CD4-positive, alpha-beta T cell (primary cell): ENCODE measurements at regions not wholly inside any gene's neighbourhood (a gene's known extent, or its start where the extent isn't known, plus 50 kb on each side); places are given as distances from the start of the nearest gene placed in this dataset.

ENCODE experiments used
- ATAC-seq: fragments of 200-7000 bp; cut with Tn5 transposase; one replicate; pipeline ENCODE4 v1.10.0; 2022; ENCODE audit warnings: mild to moderate bottlenecking; ENCODE audit not compliant: poor library complexity
- CTCF ChIA-PET: fragments of 350-600 bp; sonication (Branson Sonifier 250); formaldehyde crosslinking; loops from one replicate; lab custom pipeline; 2021; ENCODE audit warnings: antibody characterized with exemption, inconsistent platforms; lab: Charles Lee
- POLR2A ChIA-PET: fragments of 350-600 bp; sonication (Branson Sonifier 250); formaldehyde crosslinking; loops from one replicate; lab custom pipeline; 2021; ENCODE audit warnings: antibody characterized with exemption, inconsistent platforms; lab: Charles Lee
- DNase-seq, 14 experiments: peaks; one replicate each; pipeline ENCODE4 v3.0.0-alpha.2; 2013 to 2020; ENCODE audit warnings: mixed read lengths in 2 of 14
- H3K27ac ChIP-seq, 2 donors: one replicate each; pipeline versions ENCODE4 v1.5.1 to v1.7.0; 2013; ENCODE audit warnings: low read length in 2 of 2, low read depth in 1 of 2, mild to moderate bottlenecking in 1 of 2
- H3K27me3 ChIP-seq, 2 experiments: 1 replicate in 1 of 2; 2 replicates in 1 of 2; pipeline versions ENCODE4 v1.6.1 to v1.7.0; 2013; ENCODE audit warnings: low read length in 2 of 2, control low read depth in 1 of 2, mild to moderate bottlenecking in 1 of 2, moderate library complexity in 1 of 2; ENCODE audit not compliant: insufficient read depth in 2 of 2, control insufficient read depth in 1 of 2
- H3K36me3 ChIP-seq: one replicate; pipeline ENCODE4 v1.6.1; 2013; ENCODE audit warnings: low read length, control low read depth; ENCODE audit not compliant: insufficient read depth
- H3K4me1 ChIP-seq: one replicate; pipeline ENCODE4 v1.6.1; 2013; ENCODE audit warnings: low read length, control low read depth; ENCODE audit not compliant: insufficient read depth
- H3K4me3 ChIP-seq: one replicate; pipeline ENCODE4 v1.5.1; 2013; ENCODE audit warnings: mild to moderate bottlenecking, low read length, moderate library complexity
- H3K9me3 ChIP-seq, 2 experiments: 1 replicate in 1 of 2; 2 replicates in 1 of 2; pipeline versions ENCODE4 v1.6.1 to v1.7.0; 2013; ENCODE audit warnings: low read length in 2 of 2, mild to moderate bottlenecking in 2 of 2, control low read depth in 1 of 2, moderate library complexity in 1 of 2; ENCODE audit not compliant: control insufficient read depth in 1 of 2, insufficient read depth in 1 of 2
- H3K27ac Mint-ChIP-seq: one replicate; pipeline ENCODE4 v1.8.0; 2020; ENCODE audit warnings: mixed read lengths
- H3K27me3 Mint-ChIP-seq: one replicate; pipeline ENCODE4 v1.8.0; 2021; ENCODE audit warnings: mixed read lengths
- H3K36me3 Mint-ChIP-seq: one replicate; pipeline ENCODE4 v1.8.0; 2021; ENCODE audit warnings: low read depth, mixed read lengths
- H3K4me1 Mint-ChIP-seq: one replicate; pipeline ENCODE4 v1.8.0; 2021; ENCODE audit warnings: low read depth, mixed read lengths
- H3K4me3 Mint-ChIP-seq: one replicate; pipeline ENCODE4 v1.8.0; 2020; ENCODE audit warnings: mild to moderate bottlenecking, mixed read lengths
- H3K9me3 Mint-ChIP-seq: one replicate; pipeline ENCODE4 v1.8.0; 2020; ENCODE audit warnings: mixed read lengths
- CTCF ChIP-seq: fragments of 200-600 bp; IDR thresholded peaks from one replicate; pipeline ENCODE4 v1.8.0; 2022; ENCODE audit warnings: antibody characterized with exemption, mild to moderate bottlenecking
- intact Hi-C, 2 experiments: fragments of 100-400 bp; cut with DNase I in 1 of 2; cut with micrococcal nuclease in 1 of 2; formaldehyde crosslinking; loops; one replicate each; pipeline versions ENCODE4 v1.15.1 to v1.9.0; 2023 to 2025; cut with DNase I, micrococcal nuclease

- Mint-ChIP-seq H3K36me3 (no peaks in the 10 kb centered on the region), H3K27ac (no peak overlapping the region), H3K27me3 (no peaks in the 10 kb centered on the region), H3K4me1 (no peaks in the 10 kb centered on the region), H3K4me3 (no peak overlapping the region), H3K9me3 (peaks cover 2% of the 10 kb centered on the region)
- TF ChIP-seq CTCF, result no peak
- Histone ChIP-seq H3K9me3 (no peaks in the 10 kb centered on the region), H3K4me1 (no peaks in the 10 kb centered on the region), H3K4me3 (no peak overlapping the region), H3K27ac (no peak overlapping the region), H3K27me3 (no peaks in the 10 kb centered on the region), H3K36me3 (no peaks in the 10 kb centered on the region)
- ATAC-seq (no peak), DNase-seq (no peak)
- CTCF ChIA-PET, result no interaction called here
- POLR2A ChIA-PET, result no interaction called here
- intact Hi-C loops, result no loop called here
Measured at GRCh38 chr10:121165276-121165675, 314.1 kb downstream of the WDR11 start.

- no peak overlapping the region for H3K27ac ChIP-seq
- ATAC-seq (no peak), DNase-seq (no peak)
- no peak overlapping the region for H3K27ac Mint-ChIP-seq
- no peak for TF ChIP-seq CTCF
- H3K36me3 Mint-ChIP-seq, result no peaks in the 10 kb centered on the region
- no peaks in the 10 kb centered on the region for H3K9me3 ChIP-seq
- no peaks in the 10 kb centered on the region for H3K9me3 Mint-ChIP-seq
- POLR2A ChIA-PET, result no interaction called here
- H3K4me3 ChIP-seq, result no peak overlapping the region
- intact Hi-C loops, result no loop called here
- no peaks in the 10 kb centered on the region for H3K27me3 ChIP-seq
- CTCF ChIA-PET, result no interaction called here
- no peaks in the 10 kb centered on the region for H3K27me3 Mint-ChIP-seq
- H3K36me3 ChIP-seq, result no peaks in the 10 kb centered on the region
- no peaks in the 10 kb centered on the region for H3K4me1 ChIP-seq
- H3K4me3 Mint-ChIP-seq, result no peak overlapping the region
- no peaks in the 10 kb centered on the region for H3K4me1 Mint-ChIP-seq
Measured at GRCh38 chr10:121167534-121168243, 316.5 kb downstream of the WDR11 start.

DNA sequence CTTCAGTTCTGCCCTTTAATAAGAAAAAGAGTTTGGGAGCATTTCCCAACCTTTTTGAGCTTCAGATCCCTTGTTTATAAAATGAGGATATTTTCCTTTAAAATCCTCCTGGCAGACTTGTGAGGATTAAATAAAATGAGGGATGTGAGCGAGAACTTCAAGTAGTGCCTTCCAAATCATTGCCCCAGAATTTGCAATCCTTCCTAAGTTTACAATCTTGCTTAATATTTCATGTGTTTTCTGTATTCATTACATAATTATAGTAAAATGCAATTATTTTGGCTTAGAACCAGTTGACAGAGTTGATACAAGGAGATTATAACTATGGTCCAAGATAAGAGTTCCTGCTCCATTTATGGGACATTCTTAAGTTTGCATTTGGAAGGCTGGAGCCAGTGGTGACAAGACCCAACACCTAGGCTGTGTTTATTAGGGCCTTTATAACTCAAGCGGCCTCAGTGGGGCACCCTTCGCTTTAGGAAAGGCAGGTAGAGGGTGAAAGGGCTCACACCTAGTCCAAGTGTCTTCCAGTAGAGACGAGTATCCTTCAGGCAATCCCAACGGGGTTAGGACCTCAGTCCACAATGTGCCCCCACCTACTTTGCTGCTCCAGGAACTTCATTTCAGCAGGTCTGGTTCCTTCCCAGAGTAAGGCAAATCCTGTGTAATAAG, 317.5 kb downstream of the WDR11 start:
- no peaks in the 10 kb centered on the region for H3K9me3 Mint-ChIP-seq
- no peak overlapping the region for H3K27ac Mint-ChIP-seq
- Histone ChIP-seq H3K4me3 (no peak overlapping the region), H3K27me3 (no peaks in the 10 kb centered on the region), H3K9me3 (no peaks in the 10 kb centered on the region), H3K4me1 (no peaks in the 10 kb centered on the region), H3K27ac (no peak overlapping the region), H3K36me3 (no peaks in the 10 kb centered on the region)
- H3K36me3 Mint-ChIP-seq, result no peaks in the 10 kb centered on the region
- H3K4me3 Mint-ChIP-seq, result no peak overlapping the region
- H3K27me3 Mint-ChIP-seq, result no peaks in the 10 kb centered on the region
- ChIA-PET POLR2A (no interaction called here), CTCF (no interaction called here)
- intact Hi-C loops, result no loop called here
- ATAC-seq (no peak), DNase-seq (no peak)
- TF ChIP-seq CTCF, result no peak
- H3K4me1 Mint-ChIP-seq, result no peaks in the 10 kb centered on the region
